NCI-H2171 treated with DMSO at 0.1 percent for 48 hours (cell line): ENCODE measurements at regions not wholly inside any gene's neighbourhood (a gene's known extent, or its start where the extent isn't known, plus 50 kb on each side); places are given as distances from the start of the nearest gene placed in this dataset.

Experiments used
- DNase-seq: peaks from one replicate; lab custom pipeline; 2025; lab: John Stamatoyannopoulos, UW

DNA sequence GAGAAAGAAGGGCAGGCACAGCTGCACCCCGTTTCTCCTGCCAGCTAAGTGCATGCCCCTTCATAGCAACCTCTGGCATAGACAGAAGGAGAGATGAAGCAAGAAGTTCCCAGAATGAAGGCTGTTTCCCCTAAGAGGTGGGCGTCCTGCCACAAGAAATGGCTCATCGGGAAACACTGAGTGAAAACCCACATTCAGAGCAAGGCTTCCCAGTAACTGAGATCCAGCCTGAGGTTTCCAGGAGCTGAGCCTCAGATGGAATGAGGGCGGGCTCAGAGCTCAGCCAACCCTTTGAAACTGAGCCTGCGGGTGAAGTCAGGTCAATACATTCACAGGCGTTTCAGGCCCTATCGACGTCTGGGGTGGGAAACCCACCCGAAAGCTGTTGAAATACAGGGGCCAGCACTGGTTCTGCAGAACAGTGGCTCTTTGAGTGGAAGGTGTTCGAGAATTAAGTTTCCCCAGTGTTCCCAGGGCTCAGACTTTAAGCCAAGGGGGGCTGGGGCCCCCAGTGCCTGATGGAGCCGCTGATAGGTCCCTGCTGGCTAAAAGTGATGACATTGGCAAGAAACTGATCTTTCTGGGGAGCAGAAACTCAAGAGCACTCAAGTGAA, 510.2 kb downstream of the RPS24 start:
- no peak for DNase-seq

DNA sequence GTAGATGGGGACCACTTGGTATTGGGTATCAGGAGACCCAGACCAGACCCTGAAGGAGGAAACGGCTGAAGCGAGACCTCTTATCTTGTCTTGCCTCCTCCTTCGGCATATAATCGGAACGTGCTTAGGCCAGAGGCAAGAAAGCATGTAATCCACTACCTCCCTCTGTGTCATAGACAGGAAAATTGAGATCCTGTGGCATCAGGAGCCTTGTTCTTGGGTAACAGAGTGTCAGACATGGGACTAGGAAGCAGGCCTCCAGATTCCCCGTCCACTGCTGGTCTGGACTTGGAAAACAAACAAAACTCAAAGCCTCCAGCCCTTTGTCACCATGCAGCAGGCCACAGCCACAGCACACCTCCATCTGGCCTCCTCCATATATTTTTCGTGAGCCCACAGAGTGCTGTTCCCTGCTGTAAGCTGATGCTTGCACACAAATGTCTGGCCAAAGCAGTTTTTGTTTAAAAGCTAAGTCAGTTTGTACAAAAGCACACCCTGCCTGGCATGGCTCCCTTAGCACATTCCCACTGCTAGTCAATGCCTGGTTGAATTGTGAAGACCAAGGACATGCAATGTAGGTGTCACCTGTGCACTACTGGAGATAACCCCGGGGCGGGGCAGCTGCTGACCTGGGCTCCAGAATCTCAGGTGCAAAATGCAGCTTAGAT, 510.9 kb downstream of the RPS24 start:
- no peak for DNase-seq

DNA sequence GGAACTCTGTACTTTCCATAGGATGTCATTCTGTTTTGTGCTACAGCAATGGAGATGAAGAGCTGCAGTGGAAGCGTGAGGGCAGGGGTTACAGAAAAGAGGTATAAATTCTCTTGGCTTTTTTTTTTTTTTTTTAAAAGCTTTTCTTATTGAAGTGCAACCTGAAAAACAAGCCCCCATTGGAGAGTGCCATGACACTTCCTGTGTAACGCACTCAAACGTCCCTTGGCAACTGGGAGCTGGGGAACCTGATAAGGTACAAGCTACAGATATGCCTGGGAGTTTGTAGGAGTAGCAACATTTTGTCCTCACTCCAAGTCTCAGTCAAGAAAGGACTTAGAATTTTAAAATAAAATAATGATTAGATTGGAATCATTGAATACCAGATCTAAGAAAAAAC, 512.1 kb downstream of the RPS24 start:
- peak; percentile 12 for DNase-seq

DNA sequence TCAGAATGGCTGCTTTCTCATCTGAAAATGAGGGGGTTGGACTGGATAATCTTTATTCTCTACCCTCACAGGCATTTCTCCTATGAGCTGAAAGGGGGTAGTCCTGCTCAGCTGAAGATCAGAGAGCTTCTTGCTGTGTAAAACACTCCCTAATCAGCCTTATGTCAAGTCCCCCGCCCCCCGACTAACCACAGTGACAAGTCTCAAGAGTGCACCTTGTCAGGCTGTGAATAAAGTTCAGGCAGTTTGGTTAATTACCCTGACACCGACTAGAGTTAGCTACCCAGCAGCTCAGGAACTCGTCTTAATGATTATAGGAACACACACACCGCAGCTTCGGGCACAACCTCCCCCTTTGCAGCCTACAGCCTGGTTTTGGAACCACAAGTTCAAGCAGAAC, 513.7 kb downstream of the RPS24 start:
- no peak for DNase-seq

DNA sequence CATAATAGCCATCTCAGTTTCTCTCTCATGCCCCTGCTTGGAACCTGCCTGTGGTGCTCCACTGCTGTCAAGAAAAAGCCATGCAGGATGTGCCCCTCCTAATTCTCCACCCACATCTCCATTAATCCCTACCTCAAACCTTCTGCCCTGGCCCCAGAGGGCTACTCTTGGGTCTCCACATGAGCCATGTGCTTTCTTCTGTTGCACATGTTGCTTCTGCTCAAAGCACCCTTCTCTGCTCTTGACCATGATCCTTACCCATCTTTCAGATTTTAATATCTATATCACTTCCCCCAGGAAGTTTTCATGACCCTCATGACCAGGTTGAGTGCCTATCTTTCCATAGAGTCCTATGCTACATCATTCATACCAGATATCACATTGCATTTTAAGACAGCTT, 514.2 kb downstream of the RPS24 start:
- no peak for DNase-seq

DNA sequence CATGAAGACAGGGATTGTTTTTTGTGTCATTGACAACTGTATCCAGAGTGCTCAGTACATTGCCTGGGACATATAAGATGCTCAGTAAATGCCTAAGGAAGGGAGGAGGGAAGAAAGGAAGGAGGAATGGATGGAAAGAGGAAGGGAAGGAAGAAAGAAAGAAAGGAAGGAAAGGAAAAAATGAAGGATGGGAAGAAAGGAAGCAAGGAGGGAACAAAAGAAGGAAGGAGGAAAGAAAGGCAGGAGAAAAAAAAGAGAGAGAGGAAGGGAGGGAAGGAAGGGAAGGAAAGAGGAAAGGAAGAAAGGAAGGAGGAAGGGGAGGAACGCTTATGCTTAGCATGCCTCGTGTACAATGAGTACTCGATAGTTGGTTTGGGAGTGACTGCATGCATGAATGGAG, 514.7 kb downstream of the RPS24 start:
- DNase-seq: no peak

DNA sequence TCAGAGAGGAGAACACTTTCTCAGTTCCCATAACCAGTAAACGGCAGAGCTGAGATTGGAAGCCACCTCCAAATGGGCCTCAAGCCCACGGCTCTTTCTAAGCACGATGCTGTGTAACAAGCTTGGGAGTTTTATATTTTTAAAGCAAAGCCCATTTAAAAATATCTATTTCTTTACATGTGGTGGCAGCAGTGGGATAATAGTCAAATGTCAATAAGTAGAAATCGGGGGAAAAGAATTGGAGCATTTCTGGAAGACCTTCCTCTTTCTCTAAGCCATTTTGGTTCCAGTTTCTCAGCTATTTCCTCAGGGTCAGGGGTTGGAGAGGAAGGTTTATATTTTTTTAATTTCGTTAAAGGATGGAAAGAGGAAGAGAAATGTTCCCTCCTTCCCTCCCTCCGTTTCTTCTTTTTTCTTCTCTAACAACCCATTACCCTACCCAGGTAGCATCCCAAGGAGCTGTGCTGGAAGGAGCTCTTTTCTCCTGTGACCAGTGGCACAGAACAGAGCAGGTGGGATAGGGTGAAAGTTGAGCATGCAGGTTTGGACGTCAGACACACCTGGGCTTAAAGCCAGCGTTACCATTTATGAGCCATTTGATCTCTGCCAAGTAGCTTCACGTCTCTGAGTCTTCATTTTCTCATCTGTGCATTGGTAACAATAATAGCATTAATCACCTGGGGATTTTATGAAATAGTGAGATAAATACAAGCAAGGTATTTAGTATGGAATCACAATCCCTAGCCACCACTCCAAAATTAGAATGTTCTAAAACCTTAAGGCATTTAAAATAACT, 515.7 kb downstream of the RPS24 start:
- peak; percentile 88 for DNase-seq

DNA sequence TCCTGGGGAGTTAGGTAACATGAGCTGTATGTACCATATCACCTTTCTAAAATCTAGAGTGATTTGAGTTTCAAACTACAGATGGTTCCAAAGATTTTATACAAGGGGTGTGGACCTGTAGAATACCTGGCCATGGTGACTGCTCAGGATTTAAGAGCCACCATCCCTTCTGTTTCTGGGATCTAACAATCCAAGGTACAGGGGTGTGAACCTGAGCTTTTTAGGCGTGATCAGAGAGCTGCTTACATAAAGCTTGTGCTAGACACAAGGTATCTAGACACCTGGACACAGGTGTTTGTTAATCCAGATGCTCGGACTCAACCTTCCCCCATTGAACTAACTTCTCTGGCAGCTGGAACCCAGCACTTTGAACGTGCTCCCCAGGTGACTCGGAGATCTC, 516.4 kb downstream of the RPS24 start:
- peak; percentile 83 for DNase-seq

DNA sequence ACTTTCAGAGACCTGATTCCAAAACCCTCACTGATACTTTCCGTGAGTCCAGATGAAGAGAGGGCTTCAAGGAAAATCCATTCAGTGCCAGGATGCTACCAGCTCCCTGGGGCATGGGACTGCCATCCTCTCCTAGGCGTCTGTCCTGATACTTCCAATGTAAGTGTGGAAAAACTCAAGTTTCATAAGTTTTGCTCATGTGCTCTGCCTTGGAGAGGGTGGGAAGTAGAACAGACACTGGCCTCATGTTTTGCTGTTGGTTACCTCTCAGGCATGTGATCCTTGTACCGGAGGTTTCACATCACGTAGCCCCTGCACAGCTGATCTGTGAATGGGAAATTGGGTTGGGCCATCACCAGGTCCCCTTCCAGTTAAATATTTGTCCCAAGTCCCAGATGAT, 517.1 kb downstream of the RPS24 start:
- DNase-seq: no peak

DNA sequence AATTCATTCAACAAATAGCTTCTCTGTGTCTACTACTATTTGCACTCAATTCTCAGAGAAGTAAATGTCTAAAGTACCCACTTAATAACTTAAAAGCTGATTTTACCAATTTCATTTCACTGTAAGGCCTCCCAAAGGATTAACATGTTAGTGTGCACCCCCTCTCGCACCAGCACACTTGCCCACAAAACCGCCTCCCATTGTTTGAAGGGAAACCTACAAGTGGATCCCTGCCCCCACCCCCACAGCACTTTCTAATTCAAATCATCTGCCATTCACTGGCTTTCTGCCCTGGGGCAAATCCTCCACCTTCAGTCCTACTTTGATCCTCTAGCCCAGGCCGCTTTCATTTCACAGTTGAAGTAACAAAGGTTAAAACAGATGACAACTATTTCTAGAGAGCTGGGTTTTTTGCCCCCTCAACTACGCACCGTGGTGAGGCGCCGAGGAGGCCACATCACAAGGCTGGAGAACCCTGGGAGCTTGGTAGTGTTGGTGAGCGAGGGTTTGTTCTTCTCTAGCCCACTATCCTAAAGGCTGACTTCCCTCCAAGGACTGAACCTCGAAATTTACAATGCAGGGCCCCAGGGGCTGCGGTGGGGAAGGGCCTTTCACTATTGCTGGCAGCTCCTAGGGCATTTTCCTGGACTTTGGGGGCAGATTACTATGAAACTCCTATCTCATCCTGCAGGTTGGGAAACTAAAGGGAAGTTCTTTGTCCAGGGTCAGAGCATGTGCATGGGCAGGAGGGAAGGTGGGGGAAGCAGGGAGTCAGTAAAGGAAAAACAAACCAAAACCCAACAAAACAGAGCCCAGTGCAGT, 517.4 kb upstream of the ZMIZ1 start:
- no peak for DNase-seq

DNA sequence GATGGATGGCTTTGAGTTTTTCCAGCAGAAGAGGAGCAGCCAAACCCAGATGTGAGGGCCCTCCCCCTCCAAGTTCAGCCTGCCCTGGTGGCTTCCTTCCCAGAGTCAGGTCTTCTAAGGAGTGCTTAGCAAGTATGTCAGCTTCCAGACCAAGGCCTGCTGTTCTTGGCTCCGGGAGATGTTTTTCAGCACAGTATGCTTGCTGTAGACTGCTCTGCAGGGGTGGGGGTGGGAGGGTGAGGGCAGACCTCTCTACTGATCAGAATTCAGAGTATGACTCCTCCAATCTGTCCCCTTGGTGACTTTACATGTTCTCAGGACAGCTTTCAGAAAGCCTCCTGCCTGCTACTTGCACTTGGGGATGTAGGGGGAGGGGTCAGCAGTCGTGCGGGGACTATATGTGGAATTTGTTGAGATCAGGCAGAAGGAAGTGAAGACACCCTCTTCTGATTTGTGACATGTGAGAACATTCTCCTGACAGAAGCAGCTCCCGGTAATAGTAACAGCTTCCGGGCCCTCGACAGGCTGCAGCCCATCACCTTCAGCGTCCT, 516.4 kb upstream of the ZMIZ1 start:
- DNase-seq: no peak

DNA sequence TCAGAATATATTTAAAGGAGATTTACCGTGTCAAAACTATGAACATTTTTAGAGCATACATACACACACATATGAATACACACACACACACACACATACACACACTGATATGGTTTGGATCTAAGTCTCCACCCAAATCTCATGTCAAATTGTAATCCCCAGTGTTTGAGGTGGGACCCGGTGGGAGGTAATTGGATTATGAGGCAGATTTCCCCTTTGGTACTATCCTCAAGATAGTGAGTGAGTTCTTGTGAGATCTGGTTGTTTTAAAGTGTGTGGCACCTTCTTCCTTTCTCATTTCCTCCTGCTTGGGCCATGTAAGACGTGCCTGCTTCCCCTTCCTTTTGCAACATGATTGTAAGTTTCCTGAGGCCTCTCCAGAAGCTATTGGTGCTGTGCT, 515.0 kb upstream of the ZMIZ1 start:
- DNase-seq: no peak

DNA sequence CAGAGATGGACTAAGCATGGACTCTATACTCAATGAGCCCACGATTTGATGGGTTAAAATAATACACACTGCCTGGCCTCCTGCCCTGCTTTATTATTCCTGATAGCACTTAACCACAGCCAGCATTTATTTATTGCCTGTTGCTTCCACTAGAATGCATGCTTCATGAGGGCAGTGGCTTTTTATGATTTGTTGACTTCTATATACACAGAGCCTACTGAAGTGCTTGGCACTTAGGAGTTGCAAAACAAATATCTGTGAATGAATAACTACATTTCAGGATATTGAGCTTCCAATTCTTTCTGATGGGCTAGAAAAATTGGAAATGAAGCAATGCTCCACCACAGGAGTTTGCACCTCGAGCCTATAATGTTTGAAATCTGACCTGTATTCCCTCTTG, 513.6 kb upstream of the ZMIZ1 start:
- no peak for DNase-seq

DNA sequence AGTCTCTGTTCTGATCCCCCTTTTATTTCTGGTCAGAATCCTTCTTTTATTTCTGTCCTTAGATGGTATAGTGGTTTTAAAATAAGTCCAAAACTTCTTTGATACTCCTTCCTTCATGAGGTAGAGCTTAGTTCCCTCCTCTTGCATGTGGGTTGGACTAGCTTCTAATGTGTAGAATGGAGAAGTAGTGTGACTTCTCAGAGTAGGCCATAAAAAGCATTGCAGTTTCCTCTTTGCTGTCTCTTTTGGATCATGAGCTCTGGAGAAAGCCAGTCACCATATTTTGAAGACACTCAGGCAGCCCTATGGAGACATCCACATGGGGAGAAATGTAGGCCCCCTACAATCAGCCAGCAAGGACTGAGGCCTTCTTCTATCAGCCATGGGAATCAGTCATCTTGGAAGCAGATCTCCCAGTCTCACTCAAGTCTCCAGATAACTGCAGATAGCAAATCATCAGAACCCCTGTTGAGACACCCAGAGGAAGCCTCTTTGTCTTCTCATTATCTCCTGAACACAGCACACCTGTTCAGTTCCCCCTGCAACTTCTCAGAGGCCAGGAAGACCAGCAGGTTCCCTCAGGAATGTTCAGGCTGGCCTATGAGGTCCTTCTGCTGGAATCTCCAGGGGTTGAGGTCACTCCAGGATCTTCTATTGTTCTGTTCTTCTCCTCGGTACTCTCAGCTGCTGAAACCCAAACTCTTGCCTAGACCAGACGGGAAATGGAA, 511.9 kb upstream of the ZMIZ1 start:
- no peak for DNase-seq

DNA sequence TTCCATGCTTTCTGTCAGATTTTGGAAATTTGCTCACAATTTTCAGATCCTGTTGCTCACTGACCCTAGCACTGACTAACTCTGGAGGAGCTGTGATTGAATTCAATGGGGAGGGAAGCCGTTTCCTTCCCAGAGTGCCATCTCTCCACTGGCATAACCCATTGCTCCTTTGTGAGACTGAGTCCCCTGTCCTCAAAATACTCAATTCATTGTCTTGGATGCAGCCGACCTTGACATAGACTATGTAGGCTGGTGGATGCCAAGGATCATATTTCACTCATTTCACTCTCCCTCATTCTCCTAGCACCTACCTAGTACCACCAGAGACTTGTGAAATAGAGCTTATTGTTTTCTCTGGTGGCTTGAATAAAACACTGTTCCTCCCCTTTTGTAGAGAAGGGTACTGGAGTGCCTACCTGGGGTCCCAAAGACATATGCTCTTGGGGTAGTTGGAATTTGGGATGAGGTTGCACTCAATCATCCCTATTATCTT, 511.3 kb upstream of the ZMIZ1 start:
- DNase-seq: no peak

DNA sequence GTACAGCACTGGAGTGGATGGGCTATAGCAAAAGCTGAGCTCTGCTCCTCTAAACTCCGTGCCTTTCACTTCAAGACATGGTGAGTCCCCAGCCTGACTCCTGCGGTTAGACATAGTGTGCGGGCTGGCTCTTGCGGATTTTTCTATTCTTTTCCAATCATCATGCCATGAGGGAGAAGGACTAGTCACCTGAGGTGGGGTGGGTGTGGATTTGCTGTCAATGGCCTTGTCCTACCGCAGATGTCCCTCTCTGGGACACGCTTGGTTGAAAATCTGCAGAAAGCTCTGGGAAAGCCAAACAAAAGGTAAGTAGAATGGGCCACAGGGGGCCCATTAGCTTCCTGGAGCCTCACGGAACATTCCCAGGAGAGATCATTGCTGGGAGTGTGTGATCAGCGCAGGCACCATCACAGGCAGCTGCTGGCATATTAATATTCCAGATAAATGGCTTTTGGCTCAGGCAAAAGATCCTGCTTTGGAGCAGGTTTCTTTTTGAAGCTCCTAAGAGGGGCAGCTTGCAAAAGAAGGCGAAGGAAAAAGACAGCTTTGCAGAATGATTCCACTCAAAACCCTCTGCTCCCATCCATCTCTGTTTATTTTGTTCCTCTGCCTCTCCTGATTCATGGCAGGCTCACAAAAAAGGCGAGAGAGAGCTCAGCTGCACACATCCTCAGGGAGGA, 509.0 kb upstream of the ZMIZ1 start:
- DNase-seq: peak; percentile 87

DNA sequence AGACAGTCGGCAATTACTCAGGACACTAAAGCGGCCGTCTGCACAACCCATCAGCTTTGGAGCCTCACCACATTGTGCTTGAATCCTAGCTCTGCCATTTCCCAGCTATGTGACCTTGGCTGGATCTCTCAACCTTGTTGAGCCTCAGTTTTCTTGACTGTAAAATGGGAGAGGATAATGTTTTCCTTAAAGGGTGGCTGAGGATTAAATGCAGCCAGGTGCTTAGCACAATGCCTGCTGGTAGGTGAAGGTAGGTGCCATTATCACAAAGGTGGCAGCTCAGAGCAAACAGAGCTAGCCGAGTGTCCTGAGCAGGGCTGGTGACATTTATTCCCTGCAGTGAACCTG, 508.5 kb upstream of the ZMIZ1 start:
- no peak for DNase-seq

DNA sequence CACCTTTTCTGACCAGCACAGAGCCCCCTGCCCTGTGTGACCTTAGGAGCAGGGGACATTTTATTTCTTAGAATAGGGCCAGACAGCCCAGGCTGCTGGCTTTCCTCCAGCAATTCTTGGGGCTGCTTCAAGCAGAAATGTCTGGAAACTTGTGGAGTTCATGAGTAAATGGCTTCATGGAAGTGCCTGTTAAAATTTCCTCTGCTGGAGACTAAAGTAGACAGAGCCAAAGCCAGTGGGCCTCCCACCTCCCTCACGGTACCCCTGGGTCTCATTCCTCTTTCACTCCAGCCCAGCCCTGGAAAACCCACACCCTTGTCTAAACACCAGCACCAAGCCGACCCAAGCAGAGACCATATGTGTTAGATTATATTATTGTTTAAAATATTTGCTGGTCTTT, 505.5 kb upstream of the ZMIZ1 start:
- DNase-seq: no peak

DNA sequence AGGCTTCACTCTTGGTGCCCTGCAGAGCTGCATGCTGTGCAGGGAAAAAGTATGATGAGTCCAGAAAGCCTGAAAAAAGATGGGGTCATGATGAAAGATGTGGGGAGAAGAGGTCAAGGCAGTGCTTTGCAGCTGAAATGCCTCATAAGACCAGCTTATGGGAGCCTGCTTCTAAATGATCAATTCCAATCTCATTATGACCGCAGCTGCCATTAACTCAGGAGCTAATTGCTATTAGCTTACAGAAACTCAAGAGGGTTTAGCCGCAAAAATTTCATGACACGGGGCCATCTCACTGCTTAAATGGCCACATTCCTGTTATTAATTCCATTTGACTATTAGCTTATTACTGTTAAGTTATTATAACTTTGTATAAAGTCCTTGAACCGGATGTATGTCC, 502.9 kb upstream of the ZMIZ1 start:
- DNase-seq: no peak

DNA sequence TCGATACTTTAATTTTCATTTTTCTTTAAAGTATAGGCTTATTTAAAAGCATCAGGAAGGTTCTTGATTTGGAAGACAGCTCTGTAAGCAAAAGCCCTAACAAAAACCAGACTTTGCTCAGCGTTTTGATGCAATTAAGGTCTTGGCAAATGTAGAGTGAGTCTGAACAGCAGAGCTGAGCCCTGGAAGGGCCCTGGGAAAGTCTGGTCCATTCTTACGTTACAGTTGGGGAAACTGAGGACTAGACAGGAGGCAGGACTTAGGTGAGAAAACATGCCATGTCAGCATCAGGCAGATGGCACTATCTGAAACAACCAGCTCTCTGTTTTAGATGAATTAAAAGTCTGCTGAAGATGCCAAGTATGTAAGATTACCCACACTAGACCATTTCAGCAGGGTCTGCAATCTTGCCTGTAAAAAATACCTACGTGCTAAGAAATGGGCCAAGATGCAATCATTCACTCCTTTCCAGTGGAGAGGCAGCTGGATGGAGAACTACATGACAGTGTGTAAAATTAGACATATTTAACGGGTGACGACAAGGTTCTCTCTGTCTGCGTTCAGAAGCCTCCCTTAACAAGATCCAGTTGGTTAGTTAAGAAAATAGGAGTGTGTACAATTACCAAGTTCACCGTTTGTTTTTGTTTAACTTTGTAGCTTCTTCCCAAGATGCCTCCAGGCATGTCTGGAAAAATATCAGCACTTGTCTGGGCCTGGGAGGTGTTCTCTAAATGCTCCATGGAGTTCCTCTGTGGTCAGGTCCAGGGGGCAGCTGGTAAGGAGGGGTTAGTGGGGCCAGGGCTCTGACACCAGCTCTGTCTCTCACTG, 502.3 kb upstream of the ZMIZ1 start:
- DNase-seq: no peak
